ENCODE measurements at regions not wholly inside any gene's neighbourhood (a gene's known extent, or its start where the extent isn't known, plus 50 kb on each side); places are given as distances from the start of the nearest gene placed in this dataset.

DNA sequence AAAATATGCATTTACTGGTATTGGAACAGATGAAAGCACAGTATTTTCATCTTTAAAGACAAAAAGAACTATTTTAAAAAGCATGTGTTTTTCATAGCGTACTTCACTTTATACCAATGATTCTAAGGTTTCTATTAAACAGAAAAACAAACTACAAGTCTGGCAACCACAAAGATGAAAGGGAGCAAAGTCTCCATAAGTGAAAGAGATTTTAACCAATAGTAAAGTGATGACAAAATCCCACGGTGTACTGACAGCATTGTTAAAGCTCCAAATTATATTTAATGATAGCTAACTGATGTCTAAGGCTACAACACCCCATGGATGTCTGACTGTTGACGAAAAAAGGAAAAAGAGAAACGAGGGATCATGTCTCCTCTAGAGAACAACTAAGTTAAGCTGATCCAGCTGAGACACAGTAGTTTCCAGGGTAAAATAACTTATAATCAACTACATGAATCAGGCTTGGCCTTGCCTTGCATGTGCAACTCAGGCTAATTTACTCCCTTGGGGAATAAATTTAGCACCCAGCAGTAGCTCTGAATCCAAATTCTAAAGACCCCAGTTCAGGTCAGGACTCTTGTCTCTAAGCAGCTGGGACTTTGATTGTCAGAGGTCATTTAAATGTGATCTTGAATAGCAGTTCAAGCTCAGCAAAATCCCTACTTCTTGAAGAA is 56.0 kb upstream of the TAB2 start:
- CTCF ChIA-PET, result interaction anchor here (1.2 to 1.3 kb wide), 2 partner anchors 10 to 49 kb away, joined by 3 to 4 read pairs; no protein-coding TSS in a partner anchor
- Mint-ChIP-seq H3K27me3 (no peaks in the 10 kb centered on the region), H3K4me1 (peaks cover 15% of the 10 kb centered on the region), H3K27ac (no peak overlapping the region), H3K4me3 (no peak overlapping the region), H3K36me3 (peaks cover 4% of the 10 kb centered on the region), H3K9me3 (ENCODE audit: low read depth) (no peaks in the 10 kb centered on the region)
- DNase-seq, result no peak
- ATAC-seq, result no peak

GRCh38 chr6:149263321-149263720 is 54.2 kb upstream of the TAB2 start:
- Mint-ChIP-seq H3K4me1 (peaks cover 19% of the 10 kb centered on the region), H3K27ac (no peak overlapping the region), H3K27me3 (no peaks in the 10 kb centered on the region), H3K4me3 (no peak overlapping the region), H3K36me3 (peaks cover 4% of the 10 kb centered on the region), H3K9me3 (ENCODE audit: low read depth) (peaks cover 4% of the 10 kb centered on the region)
- CTCF ChIA-PET, result no interaction called here
- no peak for DNase-seq
- ATAC-seq, result no peak

DNA sequence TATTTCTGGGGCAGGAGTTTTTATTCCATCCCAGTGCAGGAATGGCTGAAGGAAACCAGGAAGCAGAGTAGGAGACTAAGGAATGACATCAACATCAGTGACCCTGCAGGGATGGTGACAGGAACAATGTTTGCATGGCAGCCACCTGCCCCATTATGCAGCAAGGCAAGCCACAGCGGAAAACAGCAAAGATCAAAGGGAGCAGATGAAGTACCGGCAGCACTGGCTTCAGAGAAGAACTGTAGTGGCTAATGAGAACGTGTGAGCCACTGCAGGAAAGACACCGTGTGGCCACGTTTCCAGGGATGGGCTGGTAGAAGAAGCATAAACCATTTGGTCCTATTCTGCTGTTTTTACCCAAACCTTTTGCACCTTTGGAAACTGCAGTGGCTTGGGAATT is 52.9 kb upstream of the TAB2 start:
- ATAC-seq, result no peak
- CTCF ChIA-PET, result no interaction called here
- no peak overlapping the region for H3K27ac Mint-ChIP-seq
- peaks cover 19% of the 10 kb centered on the region for H3K4me1 Mint-ChIP-seq
- no peaks in the 10 kb centered on the region for H3K27me3 Mint-ChIP-seq
- H3K36me3 Mint-ChIP-seq, result peaks cover 4% of the 10 kb centered on the region
- no peak for DNase-seq
- peaks cover 6% of the 10 kb centered on the region for H3K9me3 Mint-ChIP-seq (ENCODE audit: low read depth)
- H3K4me3 Mint-ChIP-seq, result no peak overlapping the region

DNA sequence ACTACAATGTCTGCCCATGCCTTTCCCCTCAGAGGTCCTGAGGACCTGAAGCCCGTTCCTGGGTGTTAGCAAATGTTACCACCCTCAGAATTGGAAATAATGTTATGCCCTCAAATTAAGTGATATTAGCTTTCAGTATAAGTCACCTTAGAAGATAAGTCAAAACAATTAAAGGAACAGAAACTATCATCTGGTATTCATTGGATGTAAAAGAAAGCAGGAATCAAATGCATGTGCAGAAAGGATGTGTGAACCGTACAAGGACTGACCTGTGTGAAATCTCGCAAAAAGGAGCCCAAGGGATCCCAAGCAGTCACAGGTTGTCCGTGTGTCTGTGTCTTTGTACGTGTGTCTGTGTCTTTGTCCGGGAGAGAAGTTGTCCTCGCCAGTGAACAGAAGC is 51.6 kb upstream of the TAB2 start:
- peaks cover 3% of the 10 kb centered on the region for H3K36me3 Mint-ChIP-seq
- no peak for ATAC-seq
- peaks cover 23% of the 10 kb centered on the region for H3K4me1 Mint-ChIP-seq
- no peaks in the 10 kb centered on the region for H3K27me3 Mint-ChIP-seq
- no peak overlapping the region for H3K4me3 Mint-ChIP-seq
- no peak for DNase-seq
- peaks cover 6% of the 10 kb centered on the region for H3K9me3 Mint-ChIP-seq (ENCODE audit: low read depth)
- H3K27ac Mint-ChIP-seq, result no peak overlapping the region
- CTCF ChIA-PET, result no interaction called here

DNA sequence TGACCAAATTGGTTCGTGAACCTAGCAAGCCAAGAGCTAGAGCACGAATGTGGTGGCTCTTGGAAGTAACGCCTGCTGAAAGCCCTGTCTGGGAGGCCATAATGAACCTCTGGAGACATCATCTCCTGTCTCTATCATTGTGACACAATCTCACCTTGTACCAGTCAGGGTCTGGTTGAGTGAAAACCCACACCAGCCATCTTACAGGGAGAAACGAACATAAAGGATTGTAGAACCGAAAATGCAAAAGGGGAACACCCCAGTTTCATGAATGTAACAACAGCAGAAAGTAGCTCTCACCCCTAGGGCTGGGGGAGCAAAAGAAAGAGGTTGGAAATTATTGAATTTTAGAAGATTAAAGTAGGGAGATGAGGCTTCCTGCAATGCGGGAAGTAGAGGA is 50.9 kb upstream of the TAB2 start:
- H3K27ac Mint-ChIP-seq, result no peak overlapping the region
- no peaks in the 10 kb centered on the region for H3K27me3 Mint-ChIP-seq
- no peak overlapping the region for H3K4me3 Mint-ChIP-seq
- peaks cover 6% of the 10 kb centered on the region for H3K9me3 Mint-ChIP-seq (ENCODE audit: low read depth)
- peaks cover 27% of the 10 kb centered on the region for H3K4me1 Mint-ChIP-seq
- ATAC-seq, result no peak
- peaks cover 4% of the 10 kb centered on the region for H3K36me3 Mint-ChIP-seq
- DNase-seq, result no peak
- CTCF ChIA-PET, result no interaction called here

- CTCF ChIA-PET, result no interaction called here
- Mint-ChIP-seq H3K27me3 (no peaks in the 10 kb centered on the region), H3K9me3 (ENCODE audit: low read depth) (peaks cover 6% of the 10 kb centered on the region), H3K27ac (no peak overlapping the region), H3K4me1 (peaks cover 29% of the 10 kb centered on the region), H3K4me3 (no peak overlapping the region), H3K36me3 (peaks cover 7% of the 10 kb centered on the region)
- no peak for DNase-seq
- no peak for ATAC-seq
These were observed 50.4 kb upstream of the TAB2 start for GRCh38 chr6:149267072-149267471.

GRCh38 chr6:149267513-149268043 is 49.9 kb upstream of the TAB2 start:
- H3K27me3 Mint-ChIP-seq, result no peaks in the 10 kb centered on the region
- peaks cover 34% of the 10 kb centered on the region for H3K4me1 Mint-ChIP-seq
- no peak for ATAC-seq
- H3K9me3 Mint-ChIP-seq (ENCODE audit: low read depth), result peaks cover 6% of the 10 kb centered on the region
- no peak overlapping the region for H3K4me3 Mint-ChIP-seq
- H3K36me3 Mint-ChIP-seq, result peaks cover 8% of the 10 kb centered on the region
- CTCF ChIA-PET, result no interaction called here
- no peak overlapping the region for H3K27ac Mint-ChIP-seq
- no peak for DNase-seq
